GM21526 (cell line): ENCODE measurements at regions not wholly inside any gene's neighbourhood (a gene's known extent, or its start where the extent isn't known, plus 50 kb on each side); places are given as distances from the start of the nearest gene placed in this dataset.

Experiments used
- ATAC-seq: cut with Tn5 transposase; IDR thresholded peaks from one replicate; pipeline ENCODE4 v1.9.1; 2021; ENCODE audit warnings: moderate library complexity; ENCODE audit not compliant: unreplicated experiment, low FRiP score

DNA sequence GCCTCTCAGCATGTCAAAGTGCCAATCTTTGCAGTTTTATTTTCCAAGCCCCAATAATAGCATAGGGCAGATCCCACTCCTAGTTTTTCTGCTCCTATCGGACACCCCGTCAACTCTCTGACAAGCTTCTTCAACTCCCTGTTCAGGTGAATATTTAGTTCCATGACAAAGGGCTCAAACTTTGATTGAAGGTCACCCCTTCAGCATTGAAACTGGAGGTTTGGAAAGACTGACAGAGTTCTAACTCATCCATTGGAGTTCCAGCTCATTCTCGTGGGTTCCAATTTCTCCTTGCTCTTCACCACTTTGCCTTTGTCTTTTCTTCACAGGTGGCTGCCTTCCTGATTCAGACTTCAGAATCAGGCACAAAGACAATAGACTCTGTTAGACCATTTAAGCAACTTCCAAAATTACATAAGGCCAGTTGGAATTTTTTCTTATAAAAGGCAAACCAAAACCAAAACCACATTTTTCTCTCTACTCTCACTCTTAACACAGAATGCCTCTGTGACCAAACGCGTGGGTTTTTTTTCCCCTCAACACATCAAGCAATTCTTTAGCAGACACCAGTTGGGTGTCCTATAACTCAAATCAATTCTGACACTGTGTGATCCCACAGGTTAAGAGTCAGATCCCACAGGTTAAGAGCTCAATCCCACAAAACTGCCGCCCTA, 169.3 kb upstream of the USP25 start:
- ATAC-seq: no peak

DNA sequence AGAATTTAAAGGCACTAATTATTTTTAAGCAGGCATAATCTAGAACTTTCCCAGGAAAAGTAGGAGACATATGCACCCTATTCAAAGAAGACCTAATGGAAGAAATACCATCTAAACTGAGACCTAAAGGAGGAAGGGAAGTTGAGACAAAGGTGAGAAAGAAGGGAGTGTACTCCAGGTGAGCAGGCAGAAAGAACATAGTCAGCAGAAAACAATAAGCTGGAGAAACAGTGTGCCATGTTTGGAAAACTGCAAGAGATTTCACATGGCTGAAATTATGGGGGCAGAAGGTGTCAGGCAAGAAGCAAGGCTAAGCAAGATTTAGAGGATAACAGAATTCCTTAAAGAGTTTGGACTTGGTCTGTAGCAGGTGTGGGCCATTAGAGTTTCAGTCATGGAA, 167.0 kb upstream of the USP25 start:
- ATAC-seq: no peak

- no peak for ATAC-seq
These were observed 164.9 kb upstream of the USP25 start for GRCh38 chr21:15564907-15565306.

DNA sequence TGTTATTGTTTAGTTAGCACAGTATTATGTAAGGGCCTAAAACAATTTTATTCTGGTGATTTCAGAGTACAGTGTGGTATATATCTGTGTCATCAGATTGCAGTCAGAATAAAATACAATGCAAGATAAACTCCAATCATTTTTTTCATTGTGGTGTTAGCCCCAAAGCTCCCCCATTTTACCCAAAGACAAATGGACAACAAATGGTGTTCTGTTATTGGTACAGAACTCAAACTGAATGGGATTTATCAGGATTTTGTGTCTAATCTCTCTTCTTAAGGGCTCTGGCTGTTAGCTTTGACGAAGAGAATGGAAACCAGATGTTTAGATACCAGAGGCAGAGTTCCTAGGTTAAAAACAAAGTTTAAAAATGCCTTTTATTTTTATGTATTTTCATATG, 163.1 kb upstream of the USP25 start:
- no peak for ATAC-seq

DNA sequence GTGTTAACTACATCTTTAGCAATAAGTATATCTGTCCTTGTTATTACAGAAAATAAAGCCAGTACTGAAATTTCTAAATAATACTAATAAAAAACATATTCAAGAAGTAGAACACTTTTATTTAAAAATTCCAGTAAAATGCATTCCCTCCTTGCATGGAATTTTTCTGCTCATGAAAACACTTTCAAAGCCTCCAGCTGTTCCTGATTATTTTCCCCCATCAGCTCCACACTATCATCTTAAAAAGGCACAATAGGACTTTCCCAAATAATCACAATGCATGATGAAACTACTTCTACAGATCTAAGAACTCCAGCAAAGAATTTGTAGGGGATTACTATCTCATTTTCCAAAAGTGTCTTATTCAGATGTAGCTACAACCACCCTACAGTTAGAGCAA, 162.6 kb upstream of the USP25 start:
- ATAC-seq: no peak

DNA sequence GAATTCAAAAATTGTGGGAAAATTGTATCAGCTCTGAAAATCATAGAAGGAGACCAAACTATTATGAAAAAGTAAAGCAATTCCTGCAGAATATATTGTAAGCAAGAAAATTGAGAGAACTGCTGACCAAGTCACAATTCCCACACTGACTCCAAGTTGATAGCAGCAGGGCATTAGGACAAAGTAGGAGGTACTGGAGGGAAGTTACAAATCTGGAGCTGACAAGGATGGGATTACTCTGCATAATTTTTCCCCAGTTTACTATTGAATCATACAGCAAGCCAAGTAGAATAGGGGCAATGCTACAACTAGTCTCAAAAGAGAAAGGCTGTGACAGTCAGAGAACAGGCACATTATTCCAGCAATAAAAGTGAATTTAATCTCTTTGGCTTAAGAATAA, 161.3 kb upstream of the USP25 start:
- no peak for ATAC-seq

- no peak for ATAC-seq
These were observed 142.9 kb upstream of the USP25 start for GRCh38 chr21:15586752-15587427.

- ATAC-seq: no peak
These were observed 137.4 kb upstream of the USP25 start for GRCh38 chr21:15592271-15592860.

- no peak for ATAC-seq
These were observed 136.8 kb upstream of the USP25 start for GRCh38 chr21:15592957-15593356.

- no peak for ATAC-seq
These were observed 128.4 kb upstream of the USP25 start for GRCh38 chr21:15601390-15601789.

DNA sequence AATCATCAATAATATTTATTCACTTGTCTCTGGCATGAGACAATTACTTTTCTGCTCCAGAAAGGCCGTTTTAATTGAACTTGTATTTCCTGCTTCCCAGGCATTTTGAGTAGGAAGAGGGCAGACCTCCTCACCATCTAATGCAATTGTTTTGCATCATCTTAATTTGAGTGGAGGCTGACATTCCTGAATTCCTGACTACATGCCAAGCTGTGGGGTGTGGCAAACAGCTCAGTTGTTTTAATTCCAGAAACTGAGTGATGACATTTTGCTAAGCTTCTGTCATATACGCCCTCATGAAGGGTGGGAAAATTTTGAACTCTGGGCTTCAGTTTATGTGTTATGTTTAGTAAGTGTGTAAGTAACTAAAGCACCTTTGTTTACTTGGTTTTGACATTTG, 125.4 kb upstream of the USP25 start:
- ATAC-seq: no peak

- no peak for ATAC-seq
These were observed 115.0 kb upstream of the USP25 start for GRCh38 chr21:15614766-15615165.

DNA sequence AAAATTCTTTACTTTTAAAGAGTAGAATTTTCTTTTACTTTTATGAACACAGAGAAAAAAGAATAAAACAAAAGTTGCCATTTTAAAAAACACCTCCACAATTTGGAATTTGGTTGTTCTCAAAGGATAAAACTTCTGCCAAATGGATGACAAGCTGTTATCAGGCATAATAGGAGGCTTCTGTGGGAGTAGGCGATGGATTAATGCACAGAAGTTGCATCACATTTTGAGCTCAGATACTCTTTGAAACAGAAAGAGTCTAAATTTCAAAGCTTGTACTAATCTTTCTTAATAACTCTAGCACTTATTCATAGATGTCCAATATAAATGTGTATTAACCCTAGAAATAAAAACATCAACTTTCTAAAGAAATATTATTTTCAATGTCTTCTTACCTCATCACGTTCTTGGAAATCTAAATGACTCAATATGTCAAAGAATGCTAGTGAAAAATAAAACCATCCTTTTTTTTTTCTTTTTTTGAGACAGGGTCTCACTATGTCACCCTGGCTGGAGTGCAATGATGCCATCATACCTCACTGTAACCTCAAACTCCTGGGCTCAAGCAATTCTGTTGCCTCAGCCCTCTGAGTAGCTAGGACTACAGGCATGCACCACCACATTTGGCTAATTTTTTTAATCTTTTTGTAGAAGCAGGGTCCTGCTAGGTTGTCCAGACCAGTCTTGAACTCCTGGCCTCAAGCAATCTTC, 112.8 kb upstream of the USP25 start:
- no peak for ATAC-seq

GRCh38 chr21:15617964-15618363, 111.8 kb upstream of the USP25 start:
- ATAC-seq: no peak

- ATAC-seq: no peak
These were observed 108.9 kb upstream of the USP25 start for GRCh38 chr21:15620892-15621291.

- no peak for ATAC-seq
These were observed 105.1 kb upstream of the USP25 start for GRCh38 chr21:15624646-15625045.

DNA sequence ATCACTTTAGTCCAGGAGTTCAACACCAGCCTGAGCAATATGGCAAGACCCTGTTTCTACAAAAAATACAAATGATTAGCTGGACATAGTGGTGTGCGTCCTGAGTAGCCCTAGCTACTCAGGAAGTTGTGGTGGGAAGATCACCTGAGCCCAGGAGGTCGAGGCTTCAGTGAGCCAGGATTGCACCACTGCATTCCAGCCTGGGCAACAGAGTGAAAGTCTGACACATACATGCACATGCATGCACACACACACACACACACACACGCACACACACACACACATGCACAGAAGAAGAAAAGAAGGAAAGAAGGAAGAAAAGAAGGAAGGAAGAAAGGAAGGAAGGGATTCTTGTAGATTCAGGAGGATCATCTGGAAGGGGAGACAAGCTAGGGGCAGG, 104.4 kb upstream of the USP25 start:
- ATAC-seq: no peak

DNA sequence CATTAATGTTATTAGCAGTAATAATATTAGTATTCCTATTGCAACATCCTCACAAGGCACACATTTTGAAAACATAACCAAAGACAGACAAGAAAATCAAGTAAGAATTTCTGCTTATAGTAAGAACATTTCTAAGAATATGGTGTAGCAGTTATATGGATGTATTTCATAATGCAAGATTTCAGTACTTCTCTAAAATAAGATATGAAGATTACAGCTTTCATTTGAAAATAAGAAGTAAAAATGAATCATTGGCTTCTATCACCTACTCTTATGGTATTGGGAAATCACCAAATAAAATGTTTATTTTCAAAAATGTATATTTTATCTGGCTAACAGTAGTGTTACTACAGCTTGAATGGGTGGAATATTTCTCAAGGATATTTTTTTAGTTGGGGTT, 103.8 kb upstream of the USP25 start:
- ATAC-seq: no peak

DNA sequence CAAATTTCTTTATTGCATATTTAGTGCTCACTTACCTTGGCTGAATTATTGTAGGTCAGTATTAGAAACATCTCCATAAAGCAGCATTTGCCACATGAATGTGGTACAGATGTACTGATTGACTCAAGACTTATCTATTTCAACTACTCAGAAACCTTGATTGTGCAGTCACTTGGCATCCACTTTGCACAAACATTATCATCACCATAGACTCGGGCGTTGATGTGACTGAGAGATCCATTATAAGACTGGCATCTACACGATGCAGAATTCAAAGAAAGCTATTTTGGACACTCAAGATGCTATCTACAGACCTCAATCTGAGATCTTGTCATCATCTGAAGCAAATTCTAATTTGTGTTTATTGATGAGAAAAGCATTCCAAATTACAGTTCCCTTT, 102.8 kb upstream of the USP25 start:
- no peak for ATAC-seq

DNA sequence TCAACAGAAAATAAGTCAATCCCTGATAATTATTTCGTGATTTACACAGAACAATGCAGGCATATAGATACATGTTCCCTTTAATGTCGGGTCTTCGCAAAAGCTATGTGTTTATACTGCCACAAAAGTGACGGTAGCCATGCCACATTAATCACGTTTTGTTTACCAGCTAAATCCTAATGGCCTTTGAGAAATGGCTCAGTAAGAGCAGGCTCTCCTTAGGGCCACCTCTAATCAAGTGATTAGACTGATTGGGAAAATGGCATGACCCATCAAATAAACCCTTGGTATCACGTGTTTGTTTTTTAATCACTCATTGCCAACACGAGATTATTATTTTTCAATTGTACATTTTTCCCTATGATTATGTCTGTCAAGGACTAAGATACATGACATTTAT, 102.0 kb upstream of the USP25 start:
- ATAC-seq: no peak

- no peak for ATAC-seq
These were observed 98.4 kb upstream of the USP25 start for GRCh38 chr21:15631342-15631741.
